Spleen (tissue), 7 donors: ENCODE measurements at regions not wholly inside any gene's neighbourhood (a gene's known extent, or its start where the extent isn't known, plus 50 kb on each side); places are given as distances from the start of the nearest gene placed in this dataset.

ENCODE experiments used
- CTCF ChIP-seq, 11 experiments: fragments of 200-600 bp in 7 of 11; fragments of 450-650 bp in 4 of 11; sonication (generic) in 4 of 11; IDR thresholded peaks in 8 of 11; conservative IDR thresholded peaks in 3 of 11; 1 replicate in 7 of 11; 2 replicates in 4 of 11; pipeline versions ENCODE4 v1.4.0 to v1.8.0; 2016 to 2021; ENCODE audit warnings: antibody characterized with exemption in 11 of 11, inconsistent platforms in 4 of 11, mild to moderate bottlenecking in 1 of 11
- POLR2A ChIP-seq, 3 donors: fragments of 450-650 bp; IDR thresholded peaks; one replicate each; pipeline ENCODE4 v1.5.1; 2017; ENCODE audit warnings: antibody characterized with exemption in 3 of 3, mild to moderate bottlenecking in 1 of 3
- POLR2AphosphoS5 ChIP-seq, 3 donors: sonication (generic); formaldehyde crosslinking; IDR thresholded peaks; one replicate each; pipeline ENCODE4 v1.5.1; 2017; ENCODE audit warnings: antibody characterized with exemption in 3 of 3
- donor health status: DM: no; HTN: no; CAD: no; lungs with moderate emphysema.
- donor health status: DM: no; HTN: no; CAD: no.
- donor health status: DM: no; HTN: no; CAD: no.

- no peak for TF ChIP-seq CTCF (IDR thresholded peaks at IDR 0.05 in 8 of 11, conservative IDR thresholded peaks at IDR 0.05 in 3 of 11)
- TF ChIP-seq POLR2AphosphoS5 (IDR thresholded peaks at IDR 0.05), result no peak
- no peak for TF ChIP-seq POLR2A (IDR thresholded peaks at IDR 0.05)
These were observed 608.7 kb upstream of the REG3G start for GRCh38 chr2:78416625-78417300.
